H9 (cell line): ENCODE measurements at regions not wholly inside any gene's neighbourhood (a gene's known extent, or its start where the extent isn't known, plus 50 kb on each side); places are given as distances from the start of the nearest gene placed in this dataset.

ENCODE experiments used
- DNase-seq: peaks from one replicate; pipeline ENCODE4 v3.0.0-alpha.2; 2017
- H2AFZ ChIP-seq: one replicate; pipeline ENCODE4 v1.6.1; 2013; ENCODE audit warnings: mild to moderate bottlenecking, low read length, control low read depth, moderate library complexity
- H2AK5ac ChIP-seq: 2 replicates; pipeline ENCODE4 v1.6.1; 2013; ENCODE audit warnings: low read length, control low read depth, mixed read lengths; ENCODE audit not compliant: insufficient read length
- H2BK120ac ChIP-seq: one replicate; pipeline ENCODE4 v1.6.1; 2013; ENCODE audit warnings: low read depth, mild to moderate bottlenecking, low read length, control low read depth, inconsistent platforms; ENCODE audit not compliant: poor library complexity, severe bottlenecking
- H2BK12ac ChIP-seq: 2 replicates; pipeline ENCODE4 v1.6.1; 2013; ENCODE audit warnings: low read length, control low read depth, mixed read lengths, low read depth; ENCODE audit not compliant: insufficient read length
- H2BK15ac ChIP-seq: 2 replicates; pipeline ENCODE4 v1.6.1; 2013; ENCODE audit warnings: low read depth, low read length, control low read depth
- H2BK20ac ChIP-seq: one replicate; pipeline ENCODE4 v1.6.1; 2013; ENCODE audit warnings: low read depth, mild to moderate bottlenecking, low read length, control low read depth, inconsistent platforms; ENCODE audit not compliant: poor library complexity, severe bottlenecking
- H2BK5ac ChIP-seq: 2 replicates; pipeline ENCODE4 v1.6.1; 2013; ENCODE audit warnings: low read length, control low read depth, mixed read lengths; ENCODE audit not compliant: insufficient read length
- H3K14ac ChIP-seq: 2 replicates; pipeline ENCODE4 v1.6.1; 2013; ENCODE audit warnings: low read length, control low read depth; ENCODE audit not compliant: insufficient read depth
- H3K18ac ChIP-seq: 2 replicates; pipeline ENCODE4 v1.6.1; 2013; ENCODE audit warnings: low read depth, mild to moderate bottlenecking, mixed read lengths, low read length, control low read depth; ENCODE audit not compliant: insufficient read length
- H3K23ac ChIP-seq: 2 replicates; pipeline ENCODE4 v1.6.1; 2013; ENCODE audit warnings: low read length, control low read depth, mixed read lengths, low read depth; ENCODE audit not compliant: insufficient read length
- H3K23me2 ChIP-seq: 2 replicates; pipeline ENCODE4 v1.6.1; 2013; ENCODE audit warnings: low read depth, mild to moderate bottlenecking, mixed read lengths, low read length, control low read depth; ENCODE audit not compliant: insufficient read length, poor library complexity, severe bottlenecking
- H3K27ac ChIP-seq: 2 replicates; pipeline ENCODE4 v1.5.1; 2013; ENCODE audit warnings: low read length, control low read depth, mixed read lengths, low read depth; ENCODE audit not compliant: insufficient read length
- H3K27me3 ChIP-seq: 2 replicates; pipeline ENCODE4 v1.6.1; 2013; ENCODE audit warnings: low read length, control low read depth, inconsistent platforms; ENCODE audit not compliant: insufficient read depth
- H3K4ac ChIP-seq: 2 replicates; pipeline ENCODE4 v1.6.1; 2013; ENCODE audit warnings: low read depth, mild to moderate bottlenecking, control low read depth, inconsistent platforms, low read length, moderate library complexity
- H3K4me1 ChIP-seq: 2 replicates; pipeline ENCODE4 v1.6.1; 2013; ENCODE audit warnings: low read length, control low read depth, inconsistent platforms; ENCODE audit not compliant: insufficient read depth
- H3K4me2 ChIP-seq: 2 replicates; pipeline ENCODE4 v1.6.1; 2013; ENCODE audit warnings: low read length, control low read depth, mixed read lengths; ENCODE audit not compliant: insufficient read length, insufficient read depth
- H3K56ac ChIP-seq: 2 replicates; pipeline ENCODE4 v1.6.1; 2013; ENCODE audit warnings: low read depth, mild to moderate bottlenecking, mixed read lengths, low read length, control low read depth; ENCODE audit not compliant: insufficient read length
- H3K79me1 ChIP-seq: 2 replicates; pipeline ENCODE4 v1.6.1; 2013; ENCODE audit warnings: low read depth, mild to moderate bottlenecking, moderate library complexity, low read length, control low read depth, inconsistent platforms; ENCODE audit not compliant: insufficient read depth, poor library complexity, severe bottlenecking
- H3K79me2 ChIP-seq: 2 replicates; pipeline ENCODE4 v1.6.1; 2013; ENCODE audit warnings: low read length, control low read depth, inconsistent platforms; ENCODE audit not compliant: insufficient read depth
- H3K9ac ChIP-seq: 2 replicates; pipeline ENCODE4 v1.6.1; 2013; ENCODE audit warnings: low read length, control low read depth, mixed read lengths; ENCODE audit not compliant: insufficient read length; ENCODE audit errors: extremely low read depth
- H3K9me3 ChIP-seq: one replicate; pipeline ENCODE4 v1.6.1; 2013; ENCODE audit warnings: low read depth, low read length, inconsistent platforms; ENCODE audit not compliant: control insufficient read depth
- H3T11ph ChIP-seq: one replicate; pipeline ENCODE4 v1.6.1; 2013; ENCODE audit warnings: mild to moderate bottlenecking, low read length, control low read depth, inconsistent platforms
- H4K20me1 ChIP-seq: one replicate; pipeline ENCODE4 v1.6.1; 2013; ENCODE audit not compliant: control insufficient read depth, insufficient read length, insufficient read depth
- H4K5ac ChIP-seq: 2 replicates; pipeline ENCODE4 v1.6.1; 2013; ENCODE audit warnings: low read depth, mild to moderate bottlenecking, mixed read lengths, low read length, control low read depth; ENCODE audit not compliant: insufficient read length
- H4K8ac ChIP-seq: replicated peaks from 2 replicates; pipeline ENCODE4 v1.6.1; 2013; ENCODE audit warnings: low read length, control low read depth, mixed read lengths, low read depth; ENCODE audit not compliant: insufficient read length
- H4K91ac ChIP-seq: 2 replicates; pipeline ENCODE4 v1.6.1; 2013; ENCODE audit warnings: low read depth, mild to moderate bottlenecking, moderate library complexity, mixed read lengths, low read length, control low read depth; ENCODE audit not compliant: insufficient read length
- H3K27ac Mint-ChIP-seq, 3 experiments: 2 replicates in 2 of 3; 3 replicates in 1 of 3; pipeline ENCODE4 v1.8.0; 2020 to 2021; ENCODE audit warnings: mixed read lengths in 3 of 3, mild to moderate bottlenecking in 1 of 3, moderate library complexity in 1 of 3
- H3K27me3 Mint-ChIP-seq: 2 replicates; pipeline ENCODE4 v1.8.0; 2021; ENCODE audit warnings: low read depth, mild to moderate bottlenecking, moderate library complexity, mixed read lengths
- H3K36me3 Mint-ChIP-seq, 3 experiments: 2 replicates in 2 of 3; 3 replicates in 1 of 3; pipeline ENCODE4 v1.8.0; 2020 to 2021; ENCODE audit warnings: low read depth in 3 of 3, mixed read lengths in 3 of 3; ENCODE audit not compliant: insufficient read depth in 1 of 3
- H3K4me1 Mint-ChIP-seq, 2 experiments: 2 replicates each; pipeline ENCODE4 v1.8.0; 2020; ENCODE audit warnings: mixed read lengths in 2 of 2
- H3K4me3 Mint-ChIP-seq, 2 experiments: 2 replicates in 1 of 2; 3 replicates in 1 of 2; pipeline ENCODE4 v1.8.0; 2020 to 2021; ENCODE audit warnings: mild to moderate bottlenecking in 2 of 2, mixed read lengths in 2 of 2, moderate library complexity in 1 of 2
- H3K9me3 Mint-ChIP-seq, 2 experiments: 2 replicates in 1 of 2; 3 replicates in 1 of 2; pipeline ENCODE4 v1.8.0; 2020; ENCODE audit warnings: mild to moderate bottlenecking in 2 of 2, mixed read lengths in 2 of 2, moderate library complexity in 1 of 2
- WGBS: extraction: QIAGEN DNeasy Blood & Tissue Kit; methylation state at CpG from one replicate; pipeline ENCODE4 v1.1.7; 2013; ENCODE audit warnings: missing lambda C conversion rate, low lambda C conversion rate, mixed read lengths; ENCODE audit not compliant: insufficient read length; ENCODE audit errors: extremely low coverage; 5-methylcytosine and 5-hydroxymethylcytosine counted together
- TF ChIP-seq, protein P1 (sequence below): fragments of 200-600 bp; sonication (generic); conservative IDR thresholded peaks from 3 replicates; pipeline ENCODE4 v1.8.0; 2021; ENCODE audit warnings: antibody characterized with exemption, mild to moderate bottlenecking

- no peak overlapping the region for H3K14ac ChIP-seq
- H3K9ac ChIP-seq, result no peak overlapping the region
- no peak overlapping the region for H2BK15ac ChIP-seq
- no peak overlapping the region for H3T11ph ChIP-seq
- no peak overlapping the region for H3K18ac ChIP-seq
- Mint-ChIP-seq H3K4me3 (no peak overlapping the region), H3K36me3 (no peaks in the 10 kb centered on the region), H3K9me3 (no peaks in the 10 kb centered on the region), H3K4me1 (peaks cover 20 to 21% of the 10 kb centered on the region in 2 experiments), H3K27ac (no peak overlapping the region), H3K27me3 (no peaks in the 10 kb centered on the region; the same call in 1 of the 2 replicates)
- H2AK5ac ChIP-seq, result no peak overlapping the region
- H3K79me2 ChIP-seq, result no peaks in the 10 kb centered on the region
- no peak overlapping the region for H4K91ac ChIP-seq
- H3K4ac ChIP-seq, result no peak overlapping the region
- no peak overlapping the region for H3K56ac ChIP-seq
- H3K23me2 ChIP-seq, result peaks cover 2% of the 10 kb centered on the region
- TF ChIP-seq, protein P1, sequence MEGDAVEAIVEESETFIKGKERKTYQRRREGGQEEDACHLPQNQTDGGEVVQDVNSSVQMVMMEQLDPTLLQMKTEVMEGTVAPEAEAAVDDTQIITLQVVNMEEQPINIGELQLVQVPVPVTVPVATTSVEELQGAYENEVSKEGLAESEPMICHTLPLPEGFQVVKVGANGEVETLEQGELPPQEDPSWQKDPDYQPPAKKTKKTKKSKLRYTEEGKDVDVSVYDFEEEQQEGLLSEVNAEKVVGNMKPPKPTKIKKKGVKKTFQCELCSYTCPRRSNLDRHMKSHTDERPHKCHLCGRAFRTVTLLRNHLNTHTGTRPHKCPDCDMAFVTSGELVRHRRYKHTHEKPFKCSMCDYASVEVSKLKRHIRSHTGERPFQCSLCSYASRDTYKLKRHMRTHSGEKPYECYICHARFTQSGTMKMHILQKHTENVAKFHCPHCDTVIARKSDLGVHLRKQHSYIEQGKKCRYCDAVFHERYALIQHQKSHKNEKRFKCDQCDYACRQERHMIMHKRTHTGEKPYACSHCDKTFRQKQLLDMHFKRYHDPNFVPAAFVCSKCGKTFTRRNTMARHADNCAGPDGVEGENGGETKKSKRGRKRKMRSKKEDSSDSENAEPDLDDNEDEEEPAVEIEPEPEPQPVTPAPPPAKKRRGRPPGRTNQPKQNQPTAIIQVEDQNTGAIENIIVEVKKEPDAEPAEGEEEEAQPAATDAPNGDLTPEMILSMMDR, result no peak
- no peak overlapping the region for H3K27ac ChIP-seq
- no peak overlapping the region for H3K23ac ChIP-seq
- H3K79me1 ChIP-seq, result no peaks in the 10 kb centered on the region
- H3K27me3 ChIP-seq, result no peaks in the 10 kb centered on the region
- no peaks in the 10 kb centered on the region for H3K9me3 ChIP-seq
- H2BK12ac ChIP-seq, result no peak overlapping the region
- H4K8ac ChIP-seq, result no peak overlapping the region
- H2BK20ac ChIP-seq, result no peak overlapping the region
- WGBS, result no CpG with 5 or more reads among the region's 1 CpG
- H3K4me2 ChIP-seq, result no peak overlapping the region
- H4K20me1 ChIP-seq, result no peaks in the 10 kb centered on the region
- H2BK5ac ChIP-seq, result no peak overlapping the region
- H4K5ac ChIP-seq, result no peak overlapping the region
- no peak overlapping the region for H2BK120ac ChIP-seq
- H2AFZ ChIP-seq, result no peak overlapping the region
- peaks cover 9% of the 10 kb centered on the region; the same call in 1 of the 2 replicates for H3K4me1 ChIP-seq
- no peak for DNase-seq
Observed at GRCh38 chr3:68664276-68664675, 268.1 kb downstream of the TAFA4 start.
